Erythroblast (primary cell): ENCODE measurements at regions not wholly inside any gene's neighbourhood (a gene's known extent, or its start where the extent isn't known, plus 50 kb on each side); places are given as distances from the start of the nearest gene placed in this dataset.

Source experiments
- GATA1 ChIP-seq: IDR thresholded peaks from 2 replicates; pipeline ENCODE4 v1.6.1; 2011; ENCODE audit warnings: low read depth, mild to moderate bottlenecking, control low read depth, low read length, moderate library complexity
- POLR2A ChIP-seq: IDR thresholded peaks from 2 replicates; pipeline ENCODE4 v1.6.1; 2011; ENCODE audit warnings: mild to moderate bottlenecking, low read length

GRCh38 chr13:76680112-76680511 is 206.1 kb downstream of the KCTD12 start:
- TF ChIP-seq POLR2A (no peak), GATA1 (no peak)
